Suprapubic skin (tissue), 3 donors: ENCODE measurements at regions not wholly inside any gene's neighbourhood (a gene's known extent, or its start where the extent isn't known, plus 50 kb on each side); places are given as distances from the start of the nearest gene placed in this dataset.

ENCODE experiments used
- CTCF ChIP-seq, 2 donors: fragments of 200-600 bp in 1 of 2; fragments of 450-650 bp in 1 of 2; sonication (generic) in 1 of 2; IDR thresholded peaks; one replicate each; pipeline ENCODE4 v1.5.1; 2016 to 2019; ENCODE audit warnings: antibody characterized with exemption in 2 of 2, mild to moderate bottlenecking in 1 of 2, moderate library complexity in 1 of 2
- EP300 ChIP-seq: sonication (generic); formaldehyde crosslinking; IDR thresholded peaks from one replicate; pipeline ENCODE4 v1.6.1; 2017; ENCODE audit warnings: antibody characterized with exemption
- POLR2A ChIP-seq, 2 donors: fragments of 450-650 bp; IDR thresholded peaks; one replicate each; pipeline ENCODE4 v1.6.1; 2017; ENCODE audit warnings: antibody characterized with exemption in 2 of 2, mild to moderate bottlenecking in 2 of 2, moderate library complexity in 2 of 2

GRCh38 chr3:107452436-107452835 is 70.3 kb upstream of the BBX start:
- TF ChIP-seq POLR2A (IDR thresholded peaks at IDR 0.05) (no peak), CTCF (IDR thresholded peaks at IDR 0.05) (no peak), EP300 (no peak)
